Thoracic aorta (tissue), 2 donors: ENCODE measurements at regions not wholly inside any gene's neighbourhood (a gene's known extent, or its start where the extent isn't known, plus 50 kb on each side); places are given as distances from the start of the nearest gene placed in this dataset.

Source experiments
- ATAC-seq: fragments of 150-250 bp; one replicate; pipeline ENCODE4 v1.8.0; 2017; ENCODE audit warnings: low read depth; ENCODE audit not compliant: insufficient number of reproducible peaks, low FRiP score
- DNase-seq: peaks from one replicate; pipeline ENCODE4 v3.0.0-alpha.2; 2020; ENCODE audit warnings: low spot score
- H3K27ac ChIP-seq, 2 donors: fragments of 200-600 bp; sonication (generic); 1 replicate in 1 of 2; 2 replicates in 1 of 2; pipeline ENCODE4 v1.5.1; 2016; ENCODE audit warnings: mild to moderate bottlenecking in 2 of 2, moderate library complexity in 2 of 2
- H3K27me3 ChIP-seq: fragments of 200-600 bp; sonication (generic); replicated peaks from 2 replicates; pipeline ENCODE4 v1.6.0; 2016; ENCODE audit warnings: mild to moderate bottlenecking; ENCODE audit not compliant: insufficient read depth
- H3K36me3 ChIP-seq: fragments of 200-600 bp; sonication (generic); one replicate; pipeline ENCODE4 v1.5.1; 2016
- H3K4me1 ChIP-seq, 2 donors: fragments of 200-600 bp; sonication (generic); 1 replicate in 1 of 2; 2 replicates in 1 of 2; pipeline versions ENCODE4 v1.5.1 to v1.6.0; 2016; ENCODE audit warnings: low read depth in 2 of 2, mild to moderate bottlenecking in 1 of 2; ENCODE audit not compliant: control insufficient read depth in 1 of 2
- H3K4me3 ChIP-seq: fragments of 200-600 bp; sonication (generic); 2 replicates; pipeline ENCODE4 v1.5.1; 2016; ENCODE audit warnings: mild to moderate bottlenecking
- H3K9me3 ChIP-seq: fragments of 200-600 bp; sonication (generic); 2 replicates; pipeline ENCODE4 v1.5.1; 2016
- CTCF ChIP-seq: fragments of 200-600 bp; sonication (generic); IDR thresholded peaks from one replicate; pipeline ENCODE4 v1.5.1; 2019; ENCODE audit warnings: antibody characterized with exemption

- no peak overlapping the region for H3K27ac ChIP-seq
- no peak for DNase-seq
- TF ChIP-seq CTCF = no peak
- no peaks in the 10 kb centered on the region for H3K27me3 ChIP-seq
- H3K36me3 ChIP-seq = no peaks in the 10 kb centered on the region
- ATAC-seq = no peak
- no peaks in the 10 kb centered on the region for H3K9me3 ChIP-seq
- H3K4me1 ChIP-seq = no peaks in the 10 kb centered on the region
- H3K4me3 ChIP-seq = no peak overlapping the region
Observed at GRCh38 chrX:118179161-118179560, 62.6 kb upstream of the KLHL13 start.

- TF ChIP-seq CTCF = no peak
- DNase-seq (no peak), ATAC-seq (no peak)
- Histone ChIP-seq H3K4me3 (no peak overlapping the region), H3K27ac (no peak overlapping the region), H3K36me3 (no peaks in the 10 kb centered on the region), H3K4me1 (no peaks in the 10 kb centered on the region), H3K9me3 (no peaks in the 10 kb centered on the region), H3K27me3 (no peaks in the 10 kb centered on the region)
Observed at GRCh38 chrX:118179718-118180117, 63.1 kb upstream of the KLHL13 start.

- TF ChIP-seq CTCF = no peak
- H3K27me3 ChIP-seq = no peaks in the 10 kb centered on the region
- H3K9me3 ChIP-seq = no peaks in the 10 kb centered on the region
- no peaks in the 10 kb centered on the region for H3K36me3 ChIP-seq
- ATAC-seq = peak; percentile 28
- H3K4me3 ChIP-seq = no peak overlapping the region
- no peak for DNase-seq
- no peaks in the 10 kb centered on the region for H3K4me1 ChIP-seq
- no peak overlapping the region for H3K27ac ChIP-seq
Observed at GRCh38 chrX:118181030-118181429, 64.4 kb upstream of the KLHL13 start.

- H3K27ac ChIP-seq = no peak overlapping the region
- DNase-seq = no peak
- H3K36me3 ChIP-seq = no peaks in the 10 kb centered on the region
- H3K4me3 ChIP-seq = no peak overlapping the region
- ATAC-seq = no peak
- no peak for TF ChIP-seq CTCF
- no peaks in the 10 kb centered on the region for H3K9me3 ChIP-seq
- H3K27me3 ChIP-seq = no peaks in the 10 kb centered on the region
- no peaks in the 10 kb centered on the region for H3K4me1 ChIP-seq
Observed at GRCh38 chrX:118182025-118182424, 65.4 kb upstream of the KLHL13 start.

DNA sequence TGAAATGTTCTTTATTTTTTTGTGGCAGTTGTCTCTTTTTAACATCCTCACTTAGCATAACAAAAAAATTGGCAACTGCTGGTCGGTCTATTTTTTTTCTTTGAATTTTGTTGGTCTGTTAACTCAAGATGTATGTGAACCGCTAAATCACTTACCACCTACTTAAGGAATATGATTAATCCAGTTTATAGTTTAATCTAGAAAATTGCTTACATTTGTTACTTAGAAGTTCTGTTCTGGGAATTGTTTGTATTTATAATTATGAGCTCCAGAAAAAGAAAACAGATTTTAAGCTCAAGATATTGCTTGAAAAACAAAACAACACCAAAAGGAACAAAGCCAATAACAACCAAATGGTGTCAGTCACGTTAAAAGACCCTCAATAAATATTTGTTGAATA lies 66.1 kb upstream of the KLHL13 start:
- H3K9me3 ChIP-seq = no peaks in the 10 kb centered on the region
- ATAC-seq = no peak
- no peak overlapping the region for H3K4me3 ChIP-seq
- no peak for DNase-seq
- no peaks in the 10 kb centered on the region for H3K36me3 ChIP-seq
- H3K27me3 ChIP-seq = no peaks in the 10 kb centered on the region
- no peak for TF ChIP-seq CTCF
- no peak overlapping the region for H3K27ac ChIP-seq
- H3K4me1 ChIP-seq = no peaks in the 10 kb centered on the region
